ENCODE measurements at regions not wholly inside any gene's neighbourhood (a gene's known extent, or its start where the extent isn't known, plus 50 kb on each side); places are given as distances from the start of the nearest gene placed in this dataset.
A peak's percentile ranks its signal among the peaks of the same experiment; 100 is the strongest.

GRCh38 chr16:85246473-85246872, 134.2 kb upstream of the CIBAR2 start:
- H3K27me3 Mint-ChIP-seq = peaks cover 5% of the 10 kb centered on the region
- H3K36me3 Mint-ChIP-seq (ENCODE audit: insufficient read depth) = no peaks in the 10 kb centered on the region
- TF ChIP-seq CTCF (IDR thresholded peaks at IDR 0.05; ENCODE audit: unreplicated experiment) = no peak
- DNase-seq (ENCODE audit: low spot score, unreplicated experiment) = no peak
- H3K4me1 Mint-ChIP-seq (ENCODE audit: low read depth) = peaks cover 8% of the 10 kb centered on the region
- no peak overlapping the region for H3K27ac Mint-ChIP-seq
- no peaks in the 10 kb centered on the region for H3K9me3 Mint-ChIP-seq (ENCODE audit: low read depth)
- H3K4me3 Mint-ChIP-seq (ENCODE audit: low read depth) = no peak overlapping the region

GRCh38 chr16:85246973-85247372, 134.7 kb upstream of the CIBAR2 start:
- H3K4me3 Mint-ChIP-seq (ENCODE audit: low read depth) = no peak overlapping the region
- DNase-seq (ENCODE audit: low spot score, unreplicated experiment) = no peak
- no peaks in the 10 kb centered on the region for H3K36me3 Mint-ChIP-seq (ENCODE audit: insufficient read depth)
- H3K27me3 Mint-ChIP-seq = peaks cover 5% of the 10 kb centered on the region
- H3K9me3 Mint-ChIP-seq (ENCODE audit: low read depth) = no peaks in the 10 kb centered on the region
- H3K27ac Mint-ChIP-seq = no peak overlapping the region
- no peak for TF ChIP-seq CTCF (IDR thresholded peaks at IDR 0.05; ENCODE audit: unreplicated experiment)
- peaks cover 8% of the 10 kb centered on the region for H3K4me1 Mint-ChIP-seq (ENCODE audit: low read depth)

- Mint-ChIP-seq H3K4me1 (ENCODE audit: low read depth) (peaks cover 8% of the 10 kb centered on the region), H3K36me3 (ENCODE audit: insufficient read depth) (no peaks in the 10 kb centered on the region), H3K4me3 (ENCODE audit: low read depth) (no peak overlapping the region), H3K9me3 (ENCODE audit: low read depth) (no peaks in the 10 kb centered on the region), H3K27me3 (peaks cover 5% of the 10 kb centered on the region), H3K27ac (peak overlapping the region; percentile 25)
- DNase-seq (ENCODE audit: low spot score, unreplicated experiment) = no peak
- TF ChIP-seq CTCF (IDR thresholded peaks at IDR 0.05; ENCODE audit: unreplicated experiment) = no peak
Observed at GRCh38 chr16:85248342-85248741, 136.1 kb upstream of the CIBAR2 start.

GRCh38 chr16:85248857-85249256, 136.6 kb upstream of the CIBAR2 start:
- no peak for DNase-seq (ENCODE audit: low spot score, unreplicated experiment)
- TF ChIP-seq CTCF (IDR thresholded peaks at IDR 0.05; ENCODE audit: unreplicated experiment) = no peak
- H3K9me3 Mint-ChIP-seq (ENCODE audit: low read depth) = no peaks in the 10 kb centered on the region
- no peak overlapping the region for H3K27ac Mint-ChIP-seq
- no peaks in the 10 kb centered on the region for H3K36me3 Mint-ChIP-seq (ENCODE audit: insufficient read depth)
- H3K27me3 Mint-ChIP-seq = peaks cover 5% of the 10 kb centered on the region
- H3K4me3 Mint-ChIP-seq (ENCODE audit: low read depth) = no peak overlapping the region
- peaks cover 8% of the 10 kb centered on the region for H3K4me1 Mint-ChIP-seq (ENCODE audit: low read depth)

- DNase-seq (ENCODE audit: low spot score, unreplicated experiment) = no peak
- H3K36me3 Mint-ChIP-seq (ENCODE audit: insufficient read depth) = no peaks in the 10 kb centered on the region
- H3K27ac Mint-ChIP-seq = no peak overlapping the region
- no peaks in the 10 kb centered on the region for H3K9me3 Mint-ChIP-seq (ENCODE audit: low read depth)
- no peak overlapping the region for H3K4me3 Mint-ChIP-seq (ENCODE audit: low read depth)
- H3K4me1 Mint-ChIP-seq (ENCODE audit: low read depth) = peaks cover 8% of the 10 kb centered on the region
- H3K27me3 Mint-ChIP-seq = peaks cover 5% of the 10 kb centered on the region
- no peak for TF ChIP-seq CTCF (IDR thresholded peaks at IDR 0.05; ENCODE audit: unreplicated experiment)
Observed at GRCh38 chr16:85249418-85250146, 137.3 kb upstream of the CIBAR2 start.
